ENCODE measurements at regions not wholly inside any gene's neighbourhood (a gene's known extent, or its start where the extent isn't known, plus 50 kb on each side); places are given as distances from the start of the nearest gene placed in this dataset.

DNA sequence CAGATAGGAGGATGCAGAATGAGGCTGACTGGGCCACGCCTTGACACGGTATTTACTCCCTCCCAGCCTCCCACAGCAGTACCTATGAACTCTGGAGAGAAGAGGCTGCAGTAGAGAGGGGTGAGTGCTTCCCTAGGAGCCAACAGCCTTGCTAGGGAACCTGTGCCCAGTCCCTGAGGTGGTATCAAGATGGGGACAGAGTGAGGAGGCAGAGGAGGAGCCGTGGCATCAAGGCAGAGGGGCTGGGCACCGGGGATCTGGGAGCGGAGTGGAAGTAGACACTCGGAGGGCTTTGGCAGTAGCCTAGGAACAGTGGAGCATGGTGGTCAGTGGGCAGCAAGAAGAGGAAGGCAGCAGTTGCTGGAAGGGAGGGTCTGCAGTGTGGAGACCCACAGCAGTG, 68.7 kb upstream of the CHST15 start:
- H3K36me3 ChIP-seq: no peaks in the 10 kb centered on the region
- WGBS, 2 donors: 70 to 78% methylated on average over 6 of the region's 6 CpGs
- H3K9me3 ChIP-seq: no peaks in the 10 kb centered on the region
- intact Hi-C loops (cut with DNase I): no loop called here
- no peak overlapping the region for H3K4me3 ChIP-seq
- no peaks in the 10 kb centered on the region for H3K4me1 ChIP-seq
- TF ChIP-seq, protein P1, sequence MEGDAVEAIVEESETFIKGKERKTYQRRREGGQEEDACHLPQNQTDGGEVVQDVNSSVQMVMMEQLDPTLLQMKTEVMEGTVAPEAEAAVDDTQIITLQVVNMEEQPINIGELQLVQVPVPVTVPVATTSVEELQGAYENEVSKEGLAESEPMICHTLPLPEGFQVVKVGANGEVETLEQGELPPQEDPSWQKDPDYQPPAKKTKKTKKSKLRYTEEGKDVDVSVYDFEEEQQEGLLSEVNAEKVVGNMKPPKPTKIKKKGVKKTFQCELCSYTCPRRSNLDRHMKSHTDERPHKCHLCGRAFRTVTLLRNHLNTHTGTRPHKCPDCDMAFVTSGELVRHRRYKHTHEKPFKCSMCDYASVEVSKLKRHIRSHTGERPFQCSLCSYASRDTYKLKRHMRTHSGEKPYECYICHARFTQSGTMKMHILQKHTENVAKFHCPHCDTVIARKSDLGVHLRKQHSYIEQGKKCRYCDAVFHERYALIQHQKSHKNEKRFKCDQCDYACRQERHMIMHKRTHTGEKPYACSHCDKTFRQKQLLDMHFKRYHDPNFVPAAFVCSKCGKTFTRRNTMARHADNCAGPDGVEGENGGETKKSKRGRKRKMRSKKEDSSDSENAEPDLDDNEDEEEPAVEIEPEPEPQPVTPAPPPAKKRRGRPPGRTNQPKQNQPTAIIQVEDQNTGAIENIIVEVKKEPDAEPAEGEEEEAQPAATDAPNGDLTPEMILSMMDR (IDR thresholded peaks at IDR 0.05): no peak
- H3K27me3 ChIP-seq: no peaks in the 10 kb centered on the region
- H3K27ac ChIP-seq: no peak overlapping the region
- ATAC-seq: no peak
- FAIRE-seq: no peak
- no peak for DNase-seq

DNA sequence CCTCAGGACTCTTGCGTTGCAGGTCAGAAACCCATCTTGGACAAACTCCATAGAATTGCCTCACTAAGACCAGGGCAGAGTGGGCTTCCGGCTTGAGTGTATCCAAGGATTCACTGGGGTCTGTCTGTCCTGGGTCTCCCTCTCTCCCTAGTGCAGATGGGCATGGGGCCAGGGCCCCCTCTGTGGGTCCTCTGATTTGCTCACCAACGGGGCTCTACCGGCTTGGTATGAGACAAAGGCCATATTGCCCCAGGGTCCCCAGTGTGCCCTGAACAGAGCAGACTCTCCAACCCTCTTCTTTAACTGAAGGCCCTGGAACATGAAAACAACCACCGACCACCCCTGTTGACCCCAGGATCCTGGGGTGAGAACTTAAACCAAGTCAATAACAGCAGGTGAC, 68.2 kb upstream of the CHST15 start:
- H3K27me3 ChIP-seq: no peaks in the 10 kb centered on the region
- intact Hi-C loops (cut with DNase I): no loop called here
- DNase-seq: no peak
- TF ChIP-seq, protein P1 (IDR thresholded peaks at IDR 0.05): no peak
- H3K4me3 ChIP-seq: no peak overlapping the region
- peaks cover 0 to 2% (median 0%) of the 10 kb centered on the region in 3 donors for H3K4me1 ChIP-seq
- H3K36me3 ChIP-seq: no peaks in the 10 kb centered on the region
- H3K27ac ChIP-seq: no peak overlapping the region
- 66 to 77% methylated on average over 5 of the region's 5 CpGs for WGBS, 2 donors
- no peak for ATAC-seq
- H3K9me3 ChIP-seq: no peaks in the 10 kb centered on the region
- no peak for FAIRE-seq

DNA sequence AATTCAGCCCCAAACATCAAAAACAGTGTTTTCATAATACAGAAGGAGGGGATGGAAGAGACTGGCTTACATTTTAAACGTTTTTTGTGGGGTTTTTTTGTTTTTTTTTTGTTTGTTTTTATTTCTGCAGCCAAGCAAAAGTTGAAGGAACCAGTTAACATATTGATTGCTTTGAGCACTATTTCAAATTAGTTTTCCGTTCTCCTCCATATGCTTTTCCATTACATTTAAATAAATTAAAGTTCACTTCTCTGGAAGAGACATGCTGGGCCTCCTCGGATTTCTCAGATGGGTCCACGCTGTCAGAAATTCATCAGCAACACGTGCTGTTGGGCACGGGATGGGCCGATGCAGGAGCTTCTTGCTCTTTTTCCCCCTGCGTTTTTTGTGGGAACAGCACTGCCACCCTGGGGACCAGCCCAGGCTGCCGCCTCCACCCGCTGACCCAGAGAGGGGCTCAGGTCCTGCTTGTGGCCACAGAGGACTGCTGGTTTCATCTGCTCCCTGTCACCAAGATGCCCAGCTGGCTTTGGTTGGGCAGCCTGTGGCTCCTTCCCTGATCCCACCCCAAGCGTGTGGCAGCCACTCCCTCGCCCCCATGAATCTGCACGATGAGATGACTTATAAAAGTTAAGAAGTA, 67.7 kb upstream of the CHST15 start:
- TF ChIP-seq, protein P1 (IDR thresholded peaks at IDR 0.05): no peak
- FAIRE-seq: no peak

DNA sequence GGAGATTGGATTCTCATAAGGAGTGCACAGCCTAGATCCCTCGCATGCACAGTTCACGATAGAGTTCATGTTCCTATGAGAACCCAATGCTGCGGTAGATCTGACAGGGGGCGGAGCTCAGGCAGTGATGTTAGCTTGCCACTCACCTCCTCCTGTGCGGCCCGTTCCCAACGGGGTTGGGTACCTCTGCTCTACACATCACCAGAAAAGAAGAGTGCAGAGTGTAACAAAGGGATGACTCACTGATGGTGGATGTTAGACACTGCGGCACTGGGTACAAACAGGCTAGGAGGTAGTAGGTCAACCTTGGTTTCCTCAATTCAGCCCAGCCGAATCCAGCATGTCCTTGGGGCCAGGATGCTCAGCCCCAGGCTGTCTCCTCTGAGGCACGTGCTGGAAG, 66.8 kb upstream of the CHST15 start:
- WGBS, 2 donors: 43 to 44% methylated on average over 10 of the region's 10 CpGs
- DNase-seq (no peak), FAIRE-seq (no peak), ATAC-seq (no peak)
- Histone ChIP-seq H3K4me3 (no peak overlapping the region), H3K27me3 (no peaks in the 10 kb centered on the region), H3K4me1 (peaks cover 0 to 11% (median 4%) of the 10 kb centered on the region in 3 donors), H3K9me3 (no peaks in the 10 kb centered on the region), H3K36me3 (no peaks in the 10 kb centered on the region), H3K27ac (no peak overlapping the region)
- intact Hi-C loops (cut with DNase I): no loop called here
- TF ChIP-seq, protein P1 (IDR thresholded peaks at IDR 0.05): no peak

More for the DNA sequence above, 67.7 kb upstream of the CHST15 start:
- Histone ChIP-seq H3K4me1 (peaks cover 0 to 6% (median 4%) of the 10 kb centered on the region in 3 donors), H3K27me3 (no peaks in the 10 kb centered on the region), H3K4me3 (no peak overlapping the region), H3K27ac (no peak overlapping the region), H3K9me3 (no peaks in the 10 kb centered on the region), H3K36me3 (no peaks in the 10 kb centered on the region)
- DNase-seq (no peak), ATAC-seq (no peak)
- intact Hi-C loops (cut with DNase I): no loop called here
- 56 to 66% methylated on average over 13 of the region's 13 CpGs for WGBS, 2 donors

DNA sequence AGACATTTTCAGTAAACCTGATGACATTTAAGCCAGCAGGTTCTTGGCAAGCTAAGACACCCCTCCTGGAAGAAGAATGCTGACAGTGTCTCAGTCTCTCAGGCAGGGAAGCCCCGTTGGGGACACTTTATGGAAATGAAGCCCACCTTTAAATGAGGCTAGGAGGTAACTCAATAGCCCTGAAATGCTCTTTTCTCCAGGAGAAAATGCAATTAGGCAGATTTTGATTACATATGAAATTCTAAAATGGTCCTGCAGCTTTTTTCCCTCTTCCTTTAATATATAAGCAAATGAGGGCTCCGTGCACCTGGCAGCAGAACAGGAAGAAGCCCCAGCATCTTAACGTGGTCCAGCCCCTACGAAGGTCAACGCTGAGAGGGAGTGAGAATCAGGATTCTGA, 65.8 kb upstream of the CHST15 start:
- Histone ChIP-seq H3K27me3 (no peaks in the 10 kb centered on the region), H3K9me3 (no peaks in the 10 kb centered on the region), H3K36me3 (no peaks in the 10 kb centered on the region), H3K4me3 (no peak overlapping the region), H3K27ac (no peak overlapping the region), H3K4me1 (peaks cover 0 to 11% (median 4%) of the 10 kb centered on the region in 3 donors)
- DNase-seq (no peak), ATAC-seq (no peak), FAIRE-seq (no peak)
- 42 to 58% methylated on average over 5 of the region's 5 CpGs for WGBS, 2 donors
- TF ChIP-seq, protein P1 (IDR thresholded peaks at IDR 0.05): no peak
- intact Hi-C loops (cut with DNase I): no loop called here
